CD4-positive, alpha-beta T cell treated with Interleukin-15 for 1 hour (primary cell): ENCODE measurements at regions not wholly inside any gene's neighbourhood (a gene's known extent, or its start where the extent isn't known, plus 50 kb on each side); places are given as distances from the start of the nearest gene placed in this dataset.

Experiments used
- DNase-seq: peaks from one replicate; pipeline ENCODE4 v3.0.0-alpha.2; 2020

- no peak for DNase-seq
These were observed 148.5 kb downstream of the SOX2 start for GRCh38 chr3:181860235-181860634.

GRCh38 chr3:181862502-181862901 is 150.8 kb downstream of the SOX2 start:
- no peak for DNase-seq

GRCh38 chr3:181868576-181869082 is 156.9 kb downstream of the SOX2 start:
- DNase-seq = no peak

GRCh38 chr3:181872887-181873286 is 161.2 kb downstream of the SOX2 start:
- DNase-seq = no peak

GRCh38 chr3:181879926-181880325 is 168.2 kb downstream of the SOX2 start:
- no peak for DNase-seq

- no peak for DNase-seq
These were observed 168.6 kb downstream of the SOX2 start for GRCh38 chr3:181880331-181880730.

- DNase-seq = no peak
These were observed 170.0 kb downstream of the SOX2 start for GRCh38 chr3:181881749-181882148.

- DNase-seq = no peak
These were observed 174.3 kb downstream of the SOX2 start for GRCh38 chr3:181885868-181886630.

GRCh38 chr3:181886676-181887075 is 175.0 kb downstream of the SOX2 start:
- DNase-seq = no peak

GRCh38 chr3:181887685-181888084 is 176.0 kb downstream of the SOX2 start:
- no peak for DNase-seq

- no peak for DNase-seq
These were observed 176.5 kb downstream of the SOX2 start for GRCh38 chr3:181888234-181888633.

GRCh38 chr3:181892848-181893247 is 181.1 kb downstream of the SOX2 start:
- DNase-seq = no peak

GRCh38 chr3:181896605-181897004 is 184.9 kb downstream of the SOX2 start:
- no peak for DNase-seq

GRCh38 chr3:181899702-181900101 is 188.0 kb downstream of the SOX2 start:
- DNase-seq = no peak

- DNase-seq = no peak
These were observed 189.9 kb downstream of the SOX2 start for GRCh38 chr3:181901626-181902025.

GRCh38 chr3:181906338-181906737 is 194.6 kb downstream of the SOX2 start:
- no peak for DNase-seq

GRCh38 chr3:181909241-181909640 is 197.5 kb downstream of the SOX2 start:
- no peak for DNase-seq

- DNase-seq = no peak
These were observed 200.7 kb downstream of the SOX2 start for GRCh38 chr3:181912384-181912783.

- DNase-seq = no peak
These were observed 201.5 kb downstream of the SOX2 start for GRCh38 chr3:181913254-181913653.

- DNase-seq = no peak
These were observed 203.8 kb downstream of the SOX2 start for GRCh38 chr3:181915551-181915950.

GRCh38 chr3:181916013-181916412 is 204.3 kb downstream of the SOX2 start:
- DNase-seq = no peak

GRCh38 chr3:181917027-181917426 is 205.3 kb downstream of the SOX2 start:
- DNase-seq = no peak

GRCh38 chr3:181919375-181919774 is 207.7 kb downstream of the SOX2 start:
- DNase-seq = no peak

GRCh38 chr3:181920409-181920808 is 208.7 kb downstream of the SOX2 start:
- DNase-seq = no peak

GRCh38 chr3:181921220-181921619 is 209.5 kb downstream of the SOX2 start:
- DNase-seq = no peak
